ENCODE measurements at regions not wholly inside any gene's neighbourhood (a gene's known extent, or its start where the extent isn't known, plus 50 kb on each side); places are given as distances from the start of the nearest gene placed in this dataset.

- CTCF ChIA-PET = no interaction called here
Observed at GRCh38 chr16:80034948-80035663, 434.6 kb upstream of the MAF start.

GRCh38 chr16:80034469-80034826 lies 433.9 kb upstream of the MAF start:
- DNase-seq (no peak), ATAC-seq (ENCODE audit: low read depth) (no peak)
- peaks cover 1% of the 10 kb centered on the region for H3K27me3 Mint-ChIP-seq
- intact Hi-C loops (cut with micrococcal nuclease) = no loop called here
- no peak overlapping the region for H3K27ac Mint-ChIP-seq
- TF ChIP-seq, protein P1, sequence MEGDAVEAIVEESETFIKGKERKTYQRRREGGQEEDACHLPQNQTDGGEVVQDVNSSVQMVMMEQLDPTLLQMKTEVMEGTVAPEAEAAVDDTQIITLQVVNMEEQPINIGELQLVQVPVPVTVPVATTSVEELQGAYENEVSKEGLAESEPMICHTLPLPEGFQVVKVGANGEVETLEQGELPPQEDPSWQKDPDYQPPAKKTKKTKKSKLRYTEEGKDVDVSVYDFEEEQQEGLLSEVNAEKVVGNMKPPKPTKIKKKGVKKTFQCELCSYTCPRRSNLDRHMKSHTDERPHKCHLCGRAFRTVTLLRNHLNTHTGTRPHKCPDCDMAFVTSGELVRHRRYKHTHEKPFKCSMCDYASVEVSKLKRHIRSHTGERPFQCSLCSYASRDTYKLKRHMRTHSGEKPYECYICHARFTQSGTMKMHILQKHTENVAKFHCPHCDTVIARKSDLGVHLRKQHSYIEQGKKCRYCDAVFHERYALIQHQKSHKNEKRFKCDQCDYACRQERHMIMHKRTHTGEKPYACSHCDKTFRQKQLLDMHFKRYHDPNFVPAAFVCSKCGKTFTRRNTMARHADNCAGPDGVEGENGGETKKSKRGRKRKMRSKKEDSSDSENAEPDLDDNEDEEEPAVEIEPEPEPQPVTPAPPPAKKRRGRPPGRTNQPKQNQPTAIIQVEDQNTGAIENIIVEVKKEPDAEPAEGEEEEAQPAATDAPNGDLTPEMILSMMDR (IDR thresholded peaks at IDR 0.05) = no peak
- no peaks in the 10 kb centered on the region for H3K36me3 Mint-ChIP-seq (ENCODE audit: low read depth)
- ChIA-PET POLR2A (no interaction called here), CTCF (no interaction called here)
- peaks cover 9% of the 10 kb centered on the region for H3K9me3 Mint-ChIP-seq
- no peak overlapping the region for H3K4me3 Mint-ChIP-seq
- no peaks in the 10 kb centered on the region for H3K4me1 Mint-ChIP-seq

More at GRCh38 chr16:80034948-80035663, 434.6 kb upstream of the MAF start:
- no peak overlapping the region for H3K27ac Mint-ChIP-seq
- DNase-seq = no peak
- TF ChIP-seq, protein P1 (IDR thresholded peaks at IDR 0.05) = no peak
- POLR2A ChIA-PET = no interaction called here
- H3K9me3 Mint-ChIP-seq = peaks cover 11% of the 10 kb centered on the region
- no peak overlapping the region for H3K4me3 Mint-ChIP-seq
- H3K27me3 Mint-ChIP-seq = peaks cover 1% of the 10 kb centered on the region
- H3K4me1 Mint-ChIP-seq = no peaks in the 10 kb centered on the region
- ATAC-seq (ENCODE audit: low read depth) = no peak
- no peaks in the 10 kb centered on the region for H3K36me3 Mint-ChIP-seq (ENCODE audit: low read depth)
- intact Hi-C loops (cut with micrococcal nuclease) = no loop called here

DNA sequence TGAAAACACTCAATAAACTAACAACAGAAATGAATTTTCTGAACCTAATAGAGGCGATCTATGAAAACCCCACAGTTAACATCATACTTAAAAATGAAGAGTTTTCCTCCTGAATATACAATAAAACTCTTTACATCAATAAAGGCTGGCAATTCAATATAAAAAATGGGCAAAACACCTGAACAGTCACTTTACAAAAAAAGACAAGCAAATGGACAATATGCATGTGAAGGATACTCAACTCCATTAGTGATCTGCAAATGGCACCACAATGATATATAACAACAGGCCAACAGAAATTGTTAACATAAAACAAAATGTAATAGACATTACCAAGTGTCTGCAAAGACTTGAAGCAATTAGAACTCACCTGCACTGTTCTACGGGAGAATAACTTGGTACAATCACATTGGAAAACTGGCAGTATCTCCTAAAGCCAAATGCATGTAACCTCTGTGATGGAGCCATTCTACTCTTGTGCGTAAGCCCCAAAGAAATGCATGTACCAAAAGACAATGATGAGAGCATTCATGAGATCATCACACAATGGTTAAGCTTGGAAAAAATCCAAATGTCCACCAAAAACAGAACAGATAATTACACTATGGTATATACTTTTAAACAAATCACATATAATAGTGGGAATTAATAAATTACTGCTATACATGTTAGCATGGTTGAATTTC lies 433.4 kb upstream of the MAF start:
- DNase-seq (no peak), ATAC-seq (ENCODE audit: low read depth) (no peak)
- Mint-ChIP-seq H3K36me3 (ENCODE audit: low read depth) (no peaks in the 10 kb centered on the region), H3K4me1 (no peaks in the 10 kb centered on the region), H3K4me3 (no peak overlapping the region), H3K9me3 (peaks cover 8% of the 10 kb centered on the region), H3K27ac (no peak overlapping the region), H3K27me3 (peaks cover 1% of the 10 kb centered on the region)
- ChIA-PET POLR2A (no interaction called here), CTCF (no interaction called here)
- TF ChIP-seq, protein P1 (IDR thresholded peaks at IDR 0.05) = no peak
- intact Hi-C loops (cut with micrococcal nuclease) = no loop called here

- ATAC-seq (ENCODE audit: low read depth) = no peak
- intact Hi-C loops (cut with micrococcal nuclease) = no loop called here
- H3K9me3 Mint-ChIP-seq = peaks cover 8% of the 10 kb centered on the region
- ChIA-PET CTCF (no interaction called here), POLR2A (no interaction called here)
- H3K4me3 Mint-ChIP-seq = no peak overlapping the region
- DNase-seq = no peak
- TF ChIP-seq, protein P1 (IDR thresholded peaks at IDR 0.05) = no peak
- H3K36me3 Mint-ChIP-seq (ENCODE audit: low read depth) = no peaks in the 10 kb centered on the region
- H3K27ac Mint-ChIP-seq = no peak overlapping the region
- peaks cover 1% of the 10 kb centered on the region for H3K27me3 Mint-ChIP-seq
- no peaks in the 10 kb centered on the region for H3K4me1 Mint-ChIP-seq
Observed at GRCh38 chr16:80029761-80030481, 429.4 kb upstream of the MAF start.

- DNase-seq = no peak
- peaks cover 1% of the 10 kb centered on the region for H3K27me3 Mint-ChIP-seq
- TF ChIP-seq, protein P1 (IDR thresholded peaks at IDR 0.05) = no peak
- ChIA-PET POLR2A (no interaction called here), CTCF (no interaction called here)
- H3K27ac Mint-ChIP-seq = no peak overlapping the region
- peaks cover 8% of the 10 kb centered on the region for H3K9me3 Mint-ChIP-seq
- intact Hi-C loops (cut with micrococcal nuclease) = no loop called here
- no peak for ATAC-seq (ENCODE audit: low read depth)
- H3K4me1 Mint-ChIP-seq = no peaks in the 10 kb centered on the region
- no peak overlapping the region for H3K4me3 Mint-ChIP-seq
- H3K36me3 Mint-ChIP-seq (ENCODE audit: low read depth) = no peaks in the 10 kb centered on the region
Observed at GRCh38 chr16:80029381-80029630, 428.8 kb upstream of the MAF start.
